SU-DHL-6 (cell line): ENCODE measurements at regions not wholly inside any gene's neighbourhood (a gene's known extent, or its start where the extent isn't known, plus 50 kb on each side); places are given as distances from the start of the nearest gene placed in this dataset.

Experiments used
- H2AFZ ChIP-seq: fragments of 200-600 bp; sonication (generic); 2 replicates; pipeline ENCODE4 v1.6.1; 2014; ENCODE audit warnings: low read depth, mild to moderate bottlenecking, moderate library complexity, mixed read lengths, antibody characterized with exemption, low read length; ENCODE audit not compliant: severe bottlenecking
- H3F3A ChIP-seq: fragments of 200-600 bp; shearing (Covaris generic); 2 replicates; pipeline ENCODE4 v1.6.0; 2016; ENCODE audit warnings: antibody characterized with exemption, mild to moderate bottlenecking; ENCODE audit not compliant: insufficient read depth
- H3K27ac ChIP-seq: fragments of 200-600 bp; sonication (generic); 2 replicates; pipeline ENCODE4 v1.5.1; 2016; ENCODE audit warnings: low read depth, mild to moderate bottlenecking, low read length, moderate library complexity, mixed read lengths
- H3K27me3 ChIP-seq: fragments of 200-600 bp; sonication (generic), shearing (Covaris generic); 2 replicates; pipeline ENCODE4 v1.6.0; 2014; ENCODE audit warnings: mild to moderate bottlenecking, low read length
- H3K36me3 ChIP-seq: fragments of 200-600 bp; sonication (generic); 2 replicates; pipeline ENCODE4 v1.6.1; 2014; ENCODE audit warnings: mild to moderate bottlenecking, low read length, mixed read lengths
- H3K4me2 ChIP-seq: fragments of 300-600, 200-600 bp; shearing (Covaris generic), sonication (generic); 2 replicates; pipeline ENCODE4 v1.6.0; 2014; ENCODE audit warnings: low read length, low read depth, mild to moderate bottlenecking; ENCODE audit not compliant: poor library complexity, severe bottlenecking
- H3K4me3 ChIP-seq: fragments of 200-600 bp; sonication (generic); 2 replicates; pipeline ENCODE4 v1.5.1; 2014; ENCODE audit warnings: antibody characterized with exemption, low read length, mild to moderate bottlenecking, mixed read lengths; ENCODE audit not compliant: insufficient read depth, poor library complexity, severe bottlenecking
- H3K79me2 ChIP-seq: fragments of 200-600 bp; sonication (generic); 2 replicates; pipeline ENCODE4 v1.6.1; 2014; ENCODE audit warnings: mild to moderate bottlenecking, low read length, moderate library complexity; ENCODE audit not compliant: insufficient read depth
- H3K9ac ChIP-seq: fragments of 200-600 bp; sonication (generic); 2 replicates; pipeline ENCODE4 v1.7.0; 2014; ENCODE audit warnings: mild to moderate bottlenecking, low read length
- H3K9me2 ChIP-seq: fragments of 200-600 bp; sonication (generic); replicated peaks from 2 replicates; pipeline ENCODE4 v1.6.1; 2014; ENCODE audit warnings: low read length; ENCODE audit not compliant: insufficient read depth
- H3K9me3 ChIP-seq: fragments of 200-600 bp; sonication (generic); 2 replicates; pipeline ENCODE4 v1.6.1; 2014; ENCODE audit warnings: low read length, mixed read lengths; ENCODE audit not compliant: insufficient read depth
- H4K20me1 ChIP-seq: fragments of 200-600 bp; sonication (generic); 2 replicates; pipeline ENCODE4 v1.6.1; 2014; ENCODE audit warnings: low read depth, mild to moderate bottlenecking, antibody characterized with exemption, low read length, moderate library complexity, mixed read lengths
- EZH2phosphoT487 ChIP-seq: fragments of 200-600 bp; sonication (generic), shearing (Covaris generic); conservative IDR thresholded peaks from 2 replicates; pipeline ENCODE4 v1.6.1; 2018; ENCODE audit warnings: mild to moderate bottlenecking, antibody characterized with exemption, low read length, moderate library complexity, mixed read lengths
- TF ChIP-seq, protein P1 (sequence below): fragments of 200-600 bp; sonication (generic); IDR thresholded peaks from one replicate; pipeline ENCODE4 v1.5.1; 2017; ENCODE audit warnings: antibody characterized with exemption, mild to moderate bottlenecking, low read length, moderate library complexity; ENCODE audit not compliant: insufficient read depth, poor library complexity, severe bottlenecking

DNA sequence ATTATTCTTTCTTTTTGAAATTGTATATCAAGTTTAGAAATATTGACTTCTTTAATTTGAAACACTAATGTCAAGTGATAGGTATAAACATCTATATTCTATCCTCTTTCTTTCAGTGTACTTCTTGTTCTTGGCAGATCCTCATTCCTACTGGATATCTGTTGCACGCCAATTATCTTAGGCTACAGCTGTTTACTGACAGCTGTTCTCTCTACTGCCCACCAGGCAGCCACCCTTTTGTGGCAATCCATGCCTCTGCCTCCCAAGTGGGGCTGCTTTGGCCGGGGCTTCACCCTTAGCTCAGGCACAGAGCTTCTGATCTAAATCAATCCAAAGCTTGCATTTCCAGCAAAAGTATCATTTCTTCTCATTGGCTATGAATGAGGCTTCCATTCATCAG, 50.6 kb upstream of the ITSN2 start:
- H3K36me3 ChIP-seq = no peaks in the 10 kb centered on the region
- no peaks in the 10 kb centered on the region for H3K27me3 ChIP-seq
- TF ChIP-seq EZH2phosphoT487 = no peak
- TF ChIP-seq, protein P1, sequence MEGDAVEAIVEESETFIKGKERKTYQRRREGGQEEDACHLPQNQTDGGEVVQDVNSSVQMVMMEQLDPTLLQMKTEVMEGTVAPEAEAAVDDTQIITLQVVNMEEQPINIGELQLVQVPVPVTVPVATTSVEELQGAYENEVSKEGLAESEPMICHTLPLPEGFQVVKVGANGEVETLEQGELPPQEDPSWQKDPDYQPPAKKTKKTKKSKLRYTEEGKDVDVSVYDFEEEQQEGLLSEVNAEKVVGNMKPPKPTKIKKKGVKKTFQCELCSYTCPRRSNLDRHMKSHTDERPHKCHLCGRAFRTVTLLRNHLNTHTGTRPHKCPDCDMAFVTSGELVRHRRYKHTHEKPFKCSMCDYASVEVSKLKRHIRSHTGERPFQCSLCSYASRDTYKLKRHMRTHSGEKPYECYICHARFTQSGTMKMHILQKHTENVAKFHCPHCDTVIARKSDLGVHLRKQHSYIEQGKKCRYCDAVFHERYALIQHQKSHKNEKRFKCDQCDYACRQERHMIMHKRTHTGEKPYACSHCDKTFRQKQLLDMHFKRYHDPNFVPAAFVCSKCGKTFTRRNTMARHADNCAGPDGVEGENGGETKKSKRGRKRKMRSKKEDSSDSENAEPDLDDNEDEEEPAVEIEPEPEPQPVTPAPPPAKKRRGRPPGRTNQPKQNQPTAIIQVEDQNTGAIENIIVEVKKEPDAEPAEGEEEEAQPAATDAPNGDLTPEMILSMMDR = no peak
- no peak overlapping the region for H2AFZ ChIP-seq
- no peaks in the 10 kb centered on the region for H3K79me2 ChIP-seq
- no peaks in the 10 kb centered on the region for H3K9me3 ChIP-seq
- H4K20me1 ChIP-seq = no peaks in the 10 kb centered on the region
- no peak overlapping the region for H3K9ac ChIP-seq
- no peak overlapping the region for H3K4me3 ChIP-seq
- H3K4me2 ChIP-seq = no peak overlapping the region
- H3K27ac ChIP-seq = no peak overlapping the region
- H3K9me2 ChIP-seq = no peaks in the 10 kb centered on the region
- H3F3A ChIP-seq = no peaks in the 10 kb centered on the region

DNA sequence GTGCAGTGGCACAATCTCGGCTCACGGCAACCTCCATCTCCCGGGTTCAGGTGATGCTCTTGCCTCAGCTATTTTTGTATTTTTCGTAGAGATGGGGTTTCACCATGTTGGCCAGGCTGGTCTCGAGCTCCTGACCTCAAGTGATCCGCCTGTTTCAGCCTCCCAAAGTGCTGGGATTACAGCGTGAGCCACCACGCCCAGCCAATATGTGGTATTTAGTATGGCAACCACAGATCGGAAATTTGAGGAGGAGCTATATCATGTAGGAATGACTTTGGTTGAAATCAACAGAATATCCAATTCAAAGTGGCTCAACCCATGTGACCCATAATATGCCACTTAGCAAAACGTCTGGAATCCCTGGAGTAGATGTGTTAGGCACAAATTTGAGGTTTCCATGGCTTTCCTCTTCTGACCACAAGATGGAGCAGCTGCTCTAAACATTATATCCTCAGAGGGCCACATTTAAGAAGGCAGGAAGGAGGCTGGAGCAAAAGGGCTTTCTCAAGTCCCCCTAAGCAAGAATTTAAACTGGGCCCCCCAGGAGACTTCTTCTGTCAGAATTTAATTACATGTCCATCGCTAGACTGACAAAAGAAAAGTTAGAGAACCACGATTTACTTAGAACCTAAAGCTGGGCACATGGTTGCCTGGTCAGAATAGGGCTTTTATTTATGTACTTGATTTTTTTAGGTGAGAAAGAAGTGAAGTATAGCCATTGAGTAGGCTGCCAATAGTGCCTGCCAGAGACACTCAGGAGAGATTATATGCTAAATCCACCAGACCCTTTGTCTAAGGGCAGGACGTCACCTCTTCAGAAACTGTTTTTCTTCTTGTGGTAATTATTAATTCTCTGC, 49.6 kb upstream of the ITSN2 start:
- Histone ChIP-seq H2AFZ (peak overlapping the region; percentile 70), H3K9me3 (no peaks in the 10 kb centered on the region), H3F3A (no peaks in the 10 kb centered on the region), H3K4me2 (no peak overlapping the region), H4K20me1 (no peaks in the 10 kb centered on the region), H3K9ac (no peak overlapping the region), H3K9me2 (no peaks in the 10 kb centered on the region), H3K27ac (no peak overlapping the region), H3K27me3 (no peaks in the 10 kb centered on the region), H3K4me3 (no peak overlapping the region), H3K36me3 (no peaks in the 10 kb centered on the region), H3K79me2 (no peaks in the 10 kb centered on the region)
- no peak for TF ChIP-seq EZH2phosphoT487
- TF ChIP-seq, protein P1 = peak; percentile 69
